ENCODE measurements at regions not wholly inside any gene's neighbourhood (a gene's known extent, or its start where the extent isn't known, plus 50 kb on each side); places are given as distances from the start of the nearest gene placed in this dataset.

- DNase-seq: no peak
- no peak for TF ChIP-seq CTCF (IDR thresholded peaks at IDR 0.05; ENCODE audit: control extremely low read depth, extremely low read depth)
- Histone ChIP-seq H3K27ac (ENCODE audit: low read depth in 1 of 2, low read length in 1 of 2) (no peak overlapping the region), H3K4me1 (ENCODE audit: control insufficient read depth in 5 of 5, insufficient read depth in 5 of 5, low read length in 5 of 5) (no peaks in the 10 kb centered on the region), H3K27me3 (ENCODE audit: control insufficient read depth in 3 of 3, insufficient read depth in 3 of 3, low read length in 2 of 3) (no peaks in the 10 kb centered on the region), H3K9ac (ENCODE audit: insufficient read depth in 1 of 2, low read length in 2 of 2) (no peak overlapping the region), H3K9me3 (ENCODE audit: control insufficient read depth in 4 of 4, insufficient read depth in 3 of 4, low read length in 3 of 4) (no peaks in the 10 kb centered on the region), H3K36me3 (ENCODE audit: control insufficient read depth in 4 of 4, insufficient read depth in 4 of 4, low read length in 4 of 4) (no peaks in the 10 kb centered on the region), H3K4me3 (no peak overlapping the region)
- ATAC-seq (ENCODE audit: insufficient read depth, low FRiP score): no peak
- 68 to 77% methylated on average over 6 of the region's 6 CpGs for WGBS, 2 donors
Measured at GRCh38 chr1:199512037-199512710, 515.3 kb upstream of the NR5A2 start.

GRCh38 chr1:199515261-199515660, 512.2 kb upstream of the NR5A2 start:
- ATAC-seq (ENCODE audit: insufficient read depth, low FRiP score) (no peak), DNase-seq (no peak)
- WGBS, 2 donors: 74 to 75% methylated on average over 4 of the region's 4 CpGs
- TF ChIP-seq CTCF (IDR thresholded peaks at IDR 0.05; ENCODE audit: control extremely low read depth, extremely low read depth): no peak
- Histone ChIP-seq H3K36me3 (ENCODE audit: control insufficient read depth in 4 of 4, insufficient read depth in 4 of 4, low read length in 4 of 4) (no peaks in the 10 kb centered on the region), H3K27me3 (ENCODE audit: control insufficient read depth in 3 of 3, insufficient read depth in 3 of 3, low read length in 2 of 3) (no peaks in the 10 kb centered on the region), H3K9ac (ENCODE audit: insufficient read depth in 1 of 2, low read length in 2 of 2) (no peak overlapping the region), H3K4me1 (ENCODE audit: control insufficient read depth in 5 of 5, insufficient read depth in 5 of 5, low read length in 5 of 5) (no peaks in the 10 kb centered on the region), H3K27ac (ENCODE audit: low read depth in 1 of 2, low read length in 1 of 2) (no peak overlapping the region), H3K4me3 (no peak overlapping the region), H3K9me3 (ENCODE audit: control insufficient read depth in 4 of 4, insufficient read depth in 3 of 4, low read length in 3 of 4) (no peaks in the 10 kb centered on the region)

DNA sequence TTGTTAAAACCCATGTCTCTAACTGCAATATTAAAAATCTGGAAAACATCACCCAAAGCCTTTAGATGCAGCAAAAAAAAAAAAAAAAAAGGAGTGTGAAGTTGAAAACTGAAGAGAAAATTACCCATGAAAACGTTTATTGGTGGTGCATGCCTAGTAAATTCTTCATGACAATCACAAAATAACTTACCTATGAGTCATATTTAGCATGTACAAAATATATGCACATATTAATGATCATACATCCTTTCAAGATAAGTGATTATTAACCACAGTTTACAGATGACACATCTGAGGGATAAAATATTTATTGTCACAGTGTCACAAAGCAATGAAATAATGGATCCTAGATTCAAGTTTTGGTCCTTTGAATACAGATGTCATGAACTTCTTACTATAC, 505.2 kb upstream of the NR5A2 start:
- ATAC-seq (ENCODE audit: insufficient read depth, low FRiP score) (no peak), DNase-seq (no peak)
- WGBS, 2 donors: 29 to 51% methylated on average over 1 of the region's 1 CpG
- no peaks in the 10 kb centered on the region for H3K36me3 ChIP-seq (ENCODE audit: control insufficient read depth in 4 of 4, insufficient read depth in 4 of 4, low read length in 4 of 4)
- no peaks in the 10 kb centered on the region for H3K27me3 ChIP-seq (ENCODE audit: control insufficient read depth in 3 of 3, insufficient read depth in 3 of 3, low read length in 2 of 3)
- no peak overlapping the region for H3K27ac ChIP-seq (ENCODE audit: low read depth in 1 of 2, low read length in 1 of 2)
- H3K9me3 ChIP-seq (ENCODE audit: control insufficient read depth in 4 of 4, insufficient read depth in 3 of 4, low read length in 3 of 4): no peaks in the 10 kb centered on the region
- no peak overlapping the region for H3K4me3 ChIP-seq
- TF ChIP-seq CTCF (IDR thresholded peaks at IDR 0.05; ENCODE audit: control extremely low read depth, extremely low read depth): no peak
- no peaks in the 10 kb centered on the region for H3K4me1 ChIP-seq (ENCODE audit: control insufficient read depth in 5 of 5, insufficient read depth in 5 of 5, low read length in 5 of 5)
- H3K9ac ChIP-seq (ENCODE audit: insufficient read depth in 1 of 2, low read length in 2 of 2): no peak overlapping the region

GRCh38 chr1:199522936-199523335, 504.6 kb upstream of the NR5A2 start:
- Histone ChIP-seq H3K36me3 (ENCODE audit: control insufficient read depth in 4 of 4, insufficient read depth in 4 of 4, low read length in 4 of 4) (no peaks in the 10 kb centered on the region), H3K27ac (ENCODE audit: low read depth in 1 of 2, low read length in 1 of 2) (no peak overlapping the region), H3K4me3 (no peak overlapping the region), H3K4me1 (ENCODE audit: control insufficient read depth in 5 of 5, insufficient read depth in 5 of 5, low read length in 5 of 5) (no peaks in the 10 kb centered on the region), H3K9ac (ENCODE audit: insufficient read depth in 1 of 2, low read length in 2 of 2) (no peak overlapping the region), H3K9me3 (ENCODE audit: control insufficient read depth in 4 of 4, insufficient read depth in 3 of 4, low read length in 3 of 4) (no peaks in the 10 kb centered on the region), H3K27me3 (ENCODE audit: control insufficient read depth in 3 of 3, insufficient read depth in 3 of 3, low read length in 2 of 3) (no peaks in the 10 kb centered on the region)
- TF ChIP-seq CTCF (IDR thresholded peaks at IDR 0.05; ENCODE audit: control extremely low read depth, extremely low read depth): no peak
- 81 to 88% methylated on average over 2 of the region's 2 CpGs for WGBS, 2 donors
- no peak for ATAC-seq (ENCODE audit: insufficient read depth, low FRiP score)
- DNase-seq: no peak

All from lung (tissue), 11 donors.